B cell (primary cell): ENCODE measurements at regions not wholly inside any gene's neighbourhood (a gene's known extent, or its start where the extent isn't known, plus 50 kb on each side); places are given as distances from the start of the nearest gene placed in this dataset.
"Not testable (repeated sequence)": the region's sequence is repeated elsewhere in the genome, so short reads cannot be mapped to it uniquely, and the experiment has no call there.

Experiments used
- ATAC-seq: fragments of 200-7000 bp; cut with Tn5 transposase; one replicate; pipeline ENCODE4 v1.10.0; 2021; ENCODE audit warnings: low read depth, mild to moderate bottlenecking, moderate number of reproducible peaks, moderate library complexity
- CTCF ChIA-PET: fragments of 350-600 bp; sonication (Branson Sonifier 250); formaldehyde crosslinking; loops from one replicate; lab custom pipeline; 2021; ENCODE audit warnings: antibody characterized with exemption, inconsistent platforms; lab: Charles Lee
- POLR2A ChIA-PET: fragments of 350-600 bp; sonication (Branson Sonifier 250); formaldehyde crosslinking; loops from one replicate; lab custom pipeline; 2021; ENCODE audit warnings: antibody characterized with exemption; lab: Charles Lee
- DNase-seq: peaks from one replicate; pipeline ENCODE4 v3.0.0; 2013
- H2AFZ ChIP-seq: 2 replicates; pipeline ENCODE4 v1.6.1; 2012; ENCODE audit warnings: mild to moderate bottlenecking, low read depth, low read length; ENCODE audit not compliant: insufficient read depth, poor library complexity, severe bottlenecking
- H3K27ac ChIP-seq, 2 donors: 1 replicate in 1 of 2; 2 replicates in 1 of 2; pipeline ENCODE4 v1.5.1; 2012 to 2013; ENCODE audit warnings: low read length in 2 of 2, mild to moderate bottlenecking in 2 of 2, moderate library complexity in 1 of 2
- H3K27me3 ChIP-seq, 4 experiments: fragments of 200-600 bp in 1 of 4; sonication (generic) in 1 of 4; replicated peaks in 1 of 4; 1 replicate in 2 of 4; 2 replicates in 2 of 4; pipeline versions ENCODE4 v1.6.1 to v1.7.0; 2013 to 2016; ENCODE audit warnings: low read length in 3 of 4, mild to moderate bottlenecking in 2 of 4, mixed read lengths in 1 of 4, moderate library complexity in 1 of 4; ENCODE audit not compliant: insufficient read depth in 4 of 4, control insufficient read depth in 3 of 4; ENCODE audit errors: control extremely low read depth in 1 of 4
- H3K36me3 ChIP-seq, 2 experiments: replicated peaks in 1 of 2; 1 replicate in 1 of 2; 2 replicates in 1 of 2; pipeline versions ENCODE4 v1.6.1 to v1.7.1; 2013; ENCODE audit warnings: low read length in 1 of 2; ENCODE audit not compliant: insufficient read depth in 2 of 2, control insufficient read depth in 1 of 2; ENCODE audit errors: control extremely low read depth in 1 of 2, extremely low read depth in 1 of 2
- H3K4me1 ChIP-seq, 2 donors: fragments of 200-600 bp in 1 of 2; sonication (generic) in 1 of 2; 1 replicate in 1 of 2; 2 replicates in 1 of 2; pipeline versions ENCODE4 v1.5.1 to v1.6.1; 2013 to 2017; ENCODE audit warnings: low read length in 2 of 2; ENCODE audit not compliant: control insufficient read depth in 2 of 2, insufficient read depth in 2 of 2
- H3K4me2 ChIP-seq: replicated peaks from 2 replicates; pipeline ENCODE3; 2012; ENCODE audit warnings: mild to moderate bottlenecking, low read depth, low read length; ENCODE audit not compliant: poor library complexity, severe bottlenecking
- H3K4me3 ChIP-seq, 5 experiments: fragments of 200-600 bp in 1 of 5; sonication (generic) in 1 of 5; 1 replicate in 3 of 5; 2 replicates in 2 of 5; pipeline versions ENCODE4 v1.5.1 to v1.7.0; 2011 to 2016; ENCODE audit warnings: low read length in 4 of 5, mild to moderate bottlenecking in 4 of 5, low read depth in 2 of 5, control low read depth in 1 of 5, moderate library complexity in 1 of 5; ENCODE audit not compliant: insufficient read depth in 1 of 5; ENCODE audit errors: control extremely low read depth in 1 of 5, extremely low read depth in 1 of 5
- H3K79me2 ChIP-seq: fragments of 200-600 bp; sonication (generic); one replicate; pipeline ENCODE4 v1.6.0; 2016; ENCODE audit warnings: low read length; ENCODE audit not compliant: control insufficient read depth, insufficient read depth
- H3K9ac ChIP-seq: fragments of 200-600 bp; sonication (generic); 2 replicates; pipeline ENCODE4 v1.6.1; 2017; ENCODE audit warnings: mild to moderate bottlenecking, low read length, moderate library complexity
- H3K9me3 ChIP-seq, 3 donors: one replicate each; pipeline versions ENCODE4 v1.6.1 to v1.7.1; 2013; ENCODE audit warnings: low read length in 2 of 3; ENCODE audit not compliant: control insufficient read depth in 2 of 3, insufficient read depth in 1 of 3; ENCODE audit errors: control extremely low read depth in 1 of 3
- H4K20me1 ChIP-seq: 2 replicates; pipeline ENCODE4 v1.6.0; 2012; ENCODE audit warnings: mild to moderate bottlenecking, low read length; ENCODE audit not compliant: insufficient read depth, control insufficient read depth, poor library complexity, severe bottlenecking
- H3K27ac Mint-ChIP-seq: one replicate; pipeline ENCODE4 v1.8.0; 2021; ENCODE audit warnings: mixed read lengths
- H3K27me3 Mint-ChIP-seq: one replicate; pipeline ENCODE4 v1.8.0; 2021; ENCODE audit warnings: mixed read lengths
- H3K4me1 Mint-ChIP-seq: one replicate; pipeline ENCODE4 v1.8.0; 2021; ENCODE audit warnings: mixed read lengths
- H3K4me3 Mint-ChIP-seq: one replicate; pipeline ENCODE4 v1.8.0; 2021; ENCODE audit warnings: mixed read lengths
- H3K9me3 Mint-ChIP-seq: one replicate; pipeline ENCODE4 v1.8.0; 2022; ENCODE audit warnings: mixed read lengths; ENCODE audit not compliant: insufficient read depth
- WGBS: methylation state at CpG from one replicate; pipeline ENCODE4 v1.1.5; 2013; ENCODE audit warnings: missing lambda C conversion rate; ENCODE audit not compliant: insufficient coverage; 5-methylcytosine and 5-hydroxymethylcytosine counted together
- intact Hi-C: fragments of 100-400 bp; cut with micrococcal nuclease; formaldehyde crosslinking; loops from one replicate; pipeline ENCODE4 v1.10.0; 2022

- H3K4me2 ChIP-seq, H3K9me3 Mint-ChIP-seq, H3K4me3 Mint-ChIP-seq, H4K20me1 ChIP-seq, H3K9me3 ChIP-seq, H3K4me1 ChIP-seq, H3K27me3 ChIP-seq, DNase-seq, H3K36me3 ChIP-seq, H3K4me1 Mint-ChIP-seq, H3K9ac ChIP-seq, H3K4me3 ChIP-seq, CTCF ChIA-PET, H3K27me3 Mint-ChIP-seq, POLR2A ChIA-PET, H3K27ac ChIP-seq, intact Hi-C loops, H3K27ac Mint-ChIP-seq, H3K79me2 ChIP-seq, H2AFZ ChIP-seq, ATAC-seq: not testable (repeated sequence)
Observed at GRCh38 chr7:76875760-76876159, 156.4 kb downstream of the SPDYE17 start.

DNA sequence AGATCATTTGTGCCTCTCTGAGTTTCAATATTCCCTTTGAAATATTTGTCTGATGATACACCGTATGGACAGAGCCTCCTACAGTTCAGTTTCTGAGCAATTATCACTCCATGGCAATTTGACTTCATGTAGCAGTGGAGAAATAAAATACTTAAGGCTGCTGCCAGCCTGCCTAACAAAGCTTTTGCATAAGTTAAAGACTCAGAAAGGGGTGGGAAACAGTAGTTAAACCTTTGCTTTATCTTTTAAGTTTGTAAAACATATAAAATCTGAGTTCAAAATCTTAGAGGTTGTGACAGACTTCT, 161.7 kb downstream of the SPDYE17 start:
- H3K4me2 ChIP-seq, POLR2A ChIA-PET, H3K27ac Mint-ChIP-seq, H3K4me1 ChIP-seq, H3K27ac ChIP-seq, H3K36me3 ChIP-seq, H3K4me3 Mint-ChIP-seq, H3K9ac ChIP-seq, H3K9me3 ChIP-seq, H4K20me1 ChIP-seq, DNase-seq, intact Hi-C loops, H3K27me3 Mint-ChIP-seq, H2AFZ ChIP-seq, H3K27me3 ChIP-seq, H3K4me1 Mint-ChIP-seq, H3K9me3 Mint-ChIP-seq, ATAC-seq, H3K4me3 ChIP-seq, H3K79me2 ChIP-seq, CTCF ChIA-PET: not testable (repeated sequence)
- no CpG with 5 or more reads among the region's 1 CpG for WGBS

DNA sequence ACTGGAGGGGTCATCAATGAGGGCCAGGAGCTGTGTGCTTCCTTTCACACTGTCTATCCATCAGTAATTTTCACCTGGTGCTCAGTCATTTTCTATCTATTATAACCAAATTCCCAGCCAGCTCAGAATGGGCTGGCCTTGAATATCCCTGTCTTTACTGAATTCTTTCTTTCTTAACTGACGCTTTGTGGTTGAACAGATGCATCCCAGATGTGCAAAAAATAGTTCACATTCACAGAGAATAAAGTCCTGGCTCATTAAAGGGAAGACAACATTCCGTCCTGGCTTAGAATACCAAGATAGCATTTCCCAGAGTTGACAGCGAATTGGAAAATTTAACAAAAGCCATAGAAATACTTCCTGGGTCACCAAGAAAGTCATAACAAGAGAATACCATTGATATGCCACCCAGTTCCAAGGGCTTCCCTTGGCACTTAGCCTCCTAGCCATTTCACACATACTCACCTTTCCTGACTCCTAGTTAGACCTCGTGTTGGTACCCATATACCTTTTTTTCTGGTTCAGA, 164.7 kb downstream of the SPDYE17 start:
- intact Hi-C loops, H3K79me2 ChIP-seq, H3K4me3 Mint-ChIP-seq, H3K36me3 ChIP-seq, H3K9me3 Mint-ChIP-seq, H3K9ac ChIP-seq, CTCF ChIA-PET, H2AFZ ChIP-seq, H3K27ac ChIP-seq, H3K4me1 ChIP-seq, H3K27me3 ChIP-seq, DNase-seq, POLR2A ChIA-PET, H3K4me2 ChIP-seq, H3K27ac Mint-ChIP-seq, H3K4me1 Mint-ChIP-seq, H3K4me3 ChIP-seq, ATAC-seq, H4K20me1 ChIP-seq, H3K9me3 ChIP-seq: not testable (repeated sequence)
- H3K27me3 Mint-ChIP-seq = peaks cover 13% of the 10 kb centered on the region
- WGBS = no CpG with 5 or more reads among the region's 4 CpGs

GRCh38 chr7:76863150-76863773, 168.9 kb downstream of the SPDYE17 start:
- H3K27me3 Mint-ChIP-seq = peaks cover 18% of the 10 kb centered on the region
- POLR2A ChIA-PET, H3K4me1 Mint-ChIP-seq, H3K27ac ChIP-seq, intact Hi-C loops, H3K36me3 ChIP-seq, H3K9ac ChIP-seq, H3K79me2 ChIP-seq, DNase-seq, H3K9me3 ChIP-seq, H3K4me2 ChIP-seq, H3K4me3 ChIP-seq, H3K4me1 ChIP-seq, CTCF ChIA-PET, H3K4me3 Mint-ChIP-seq, H4K20me1 ChIP-seq, H2AFZ ChIP-seq, H3K27ac Mint-ChIP-seq, ATAC-seq, H3K27me3 ChIP-seq, H3K9me3 Mint-ChIP-seq: not testable (repeated sequence)
- WGBS = no CpG with 5 or more reads among the region's 5 CpGs
